Endodermal cell (in vitro differentiated cells): ENCODE measurements at regions not wholly inside any gene's neighbourhood (a gene's known extent, or its start where the extent isn't known, plus 50 kb on each side); places are given as distances from the start of the nearest gene placed in this dataset.

Experiments
- DNase-seq: peaks from one replicate; pipeline ENCODE4 v3.0.0-alpha.2; 2017
- H3K27ac ChIP-seq: 2 replicates; pipeline ENCODE4 v1.5.1; 2013; ENCODE audit warnings: mild to moderate bottlenecking, low read depth, low read length, moderate library complexity
- H3K27me3 ChIP-seq: 2 replicates; pipeline ENCODE4 v1.6.1; 2013; ENCODE audit warnings: mild to moderate bottlenecking, low read length, moderate library complexity; ENCODE audit not compliant: insufficient read depth, control insufficient read depth, poor library complexity, severe bottlenecking
- H3K36me3 ChIP-seq: 2 replicates; pipeline ENCODE4 v1.7.0; 2013; ENCODE audit warnings: mild to moderate bottlenecking, low read length, moderate library complexity; ENCODE audit not compliant: control insufficient read depth, insufficient read depth
- H3K4me1 ChIP-seq: one replicate; pipeline ENCODE4 v1.7.0; 2013; ENCODE audit warnings: low read length; ENCODE audit not compliant: control insufficient read depth, insufficient read depth
- H3K4me3 ChIP-seq: 2 replicates; pipeline ENCODE4 v1.5.1; 2013; ENCODE audit warnings: mild to moderate bottlenecking, low read length, moderate library complexity
- H3K9ac ChIP-seq: 2 replicates; pipeline ENCODE4 v1.6.1; 2013; ENCODE audit warnings: mild to moderate bottlenecking, low read length, moderate library complexity; ENCODE audit not compliant: poor library complexity, severe bottlenecking; ENCODE audit errors: extremely low read depth
- H3K9me3 ChIP-seq: 2 replicates; pipeline ENCODE4 v1.6.1; 2013; ENCODE audit warnings: mild to moderate bottlenecking, low read length, moderate library complexity; ENCODE audit not compliant: control insufficient read depth
- H3K27ac Mint-ChIP-seq: 2 replicates; pipeline ENCODE4 v1.8.0; 2020; ENCODE audit warnings: mixed read lengths
- H3K27me3 Mint-ChIP-seq: 2 replicates; pipeline ENCODE4 v1.8.0; 2021; ENCODE audit warnings: mild to moderate bottlenecking, mixed read lengths; ENCODE audit not compliant: insufficient read depth
- H3K36me3 Mint-ChIP-seq: 2 replicates; pipeline ENCODE4 v1.8.0; 2020; ENCODE audit warnings: low read depth, mixed read lengths
- H3K4me1 Mint-ChIP-seq: 2 replicates; pipeline ENCODE4 v1.8.0; 2020; ENCODE audit warnings: mixed read lengths
- H3K4me3 Mint-ChIP-seq: 2 replicates; pipeline ENCODE4 v1.8.0; 2020; ENCODE audit warnings: mild to moderate bottlenecking, moderate library complexity, mixed read lengths
- H3K9me3 Mint-ChIP-seq: 2 replicates; pipeline ENCODE4 v1.8.0; 2020; ENCODE audit warnings: mild to moderate bottlenecking, mixed read lengths
- WGBS, 2 experiments: methylation state at CpG; one replicate each; pipeline versions ENCODE4 v1.1.5 to v1.1.7; 2013; ENCODE audit warnings: missing lambda C conversion rate in 2 of 2, mixed read lengths in 1 of 2; ENCODE audit not compliant: insufficient coverage in 1 of 2, insufficient read length in 1 of 2; 5-methylcytosine and 5-hydroxymethylcytosine counted together
- TF ChIP-seq, protein P1 (sequence below): fragments of 200-600 bp; sonication (generic); conservative IDR thresholded peaks from 2 replicates; pipeline ENCODE4 v1.5.0; 2021; ENCODE audit warnings: antibody characterized with exemption, mild to moderate bottlenecking

DNA sequence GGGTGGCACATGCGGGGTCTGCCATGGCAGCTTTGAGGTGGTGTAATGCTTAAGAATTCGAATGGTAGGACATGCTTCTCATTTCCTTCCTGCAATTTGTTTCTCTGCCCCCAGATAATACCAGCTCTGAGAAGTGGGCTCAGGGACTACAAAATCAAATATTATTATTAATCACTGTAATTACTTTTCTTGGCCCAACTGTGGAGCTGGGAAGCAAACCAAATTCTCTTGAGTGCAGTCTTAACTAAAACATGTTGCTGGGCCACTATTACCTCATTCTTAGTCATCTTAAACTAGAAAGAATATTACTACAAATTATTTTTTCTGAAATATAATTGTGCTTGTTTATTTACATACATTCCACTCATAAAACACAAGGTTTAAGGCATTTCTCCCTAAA is 566.7 kb upstream of the NRP1 start:
- Histone ChIP-seq H3K9me3 (no peaks in the 10 kb centered on the region), H3K4me1 (no peaks in the 10 kb centered on the region), H3K4me3 (no peak overlapping the region), H3K27ac (no peak overlapping the region), H3K27me3 (no peaks in the 10 kb centered on the region), H3K9ac (no peak overlapping the region), H3K36me3 (no peaks in the 10 kb centered on the region)
- WGBS, 2 experiments, result 90 to 96% methylated on average over 2 of the region's 2 CpGs
- H3K27me3 Mint-ChIP-seq, result no peaks in the 10 kb centered on the region
- no peak overlapping the region for H3K4me3 Mint-ChIP-seq
- no peak for DNase-seq
- peaks cover 7% of the 10 kb centered on the region for H3K4me1 Mint-ChIP-seq
- H3K36me3 Mint-ChIP-seq, result no peaks in the 10 kb centered on the region
- peaks cover 14% of the 10 kb centered on the region for H3K9me3 Mint-ChIP-seq
- no peak overlapping the region for H3K27ac Mint-ChIP-seq
- TF ChIP-seq, protein P1, sequence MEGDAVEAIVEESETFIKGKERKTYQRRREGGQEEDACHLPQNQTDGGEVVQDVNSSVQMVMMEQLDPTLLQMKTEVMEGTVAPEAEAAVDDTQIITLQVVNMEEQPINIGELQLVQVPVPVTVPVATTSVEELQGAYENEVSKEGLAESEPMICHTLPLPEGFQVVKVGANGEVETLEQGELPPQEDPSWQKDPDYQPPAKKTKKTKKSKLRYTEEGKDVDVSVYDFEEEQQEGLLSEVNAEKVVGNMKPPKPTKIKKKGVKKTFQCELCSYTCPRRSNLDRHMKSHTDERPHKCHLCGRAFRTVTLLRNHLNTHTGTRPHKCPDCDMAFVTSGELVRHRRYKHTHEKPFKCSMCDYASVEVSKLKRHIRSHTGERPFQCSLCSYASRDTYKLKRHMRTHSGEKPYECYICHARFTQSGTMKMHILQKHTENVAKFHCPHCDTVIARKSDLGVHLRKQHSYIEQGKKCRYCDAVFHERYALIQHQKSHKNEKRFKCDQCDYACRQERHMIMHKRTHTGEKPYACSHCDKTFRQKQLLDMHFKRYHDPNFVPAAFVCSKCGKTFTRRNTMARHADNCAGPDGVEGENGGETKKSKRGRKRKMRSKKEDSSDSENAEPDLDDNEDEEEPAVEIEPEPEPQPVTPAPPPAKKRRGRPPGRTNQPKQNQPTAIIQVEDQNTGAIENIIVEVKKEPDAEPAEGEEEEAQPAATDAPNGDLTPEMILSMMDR, result no peak

DNA sequence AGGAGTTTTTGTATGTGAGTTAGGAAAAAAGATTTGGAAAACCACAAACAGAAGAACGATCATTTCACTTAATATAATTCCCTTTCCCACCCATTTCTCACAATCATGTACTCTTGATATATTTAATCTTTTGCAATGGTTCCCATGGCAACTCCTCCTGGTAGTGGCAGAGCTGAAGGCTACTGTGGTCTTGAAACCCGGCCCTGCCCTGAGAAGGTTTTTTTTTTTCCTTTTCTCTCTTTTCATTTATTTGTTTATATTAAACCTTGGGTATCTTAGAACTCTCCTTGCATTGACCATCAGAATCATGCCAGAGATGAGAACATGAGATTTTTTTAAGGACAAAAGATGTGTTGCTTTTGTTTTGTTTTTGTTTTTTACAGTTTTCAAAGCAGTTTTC is 566.1 kb upstream of the NRP1 start:
- 92% methylated on average over 1 of the region's 2 CpGs; no CpG with 5 or more reads in 1 of the 2 experiments for WGBS, 2 experiments
- no peaks in the 10 kb centered on the region for H3K36me3 Mint-ChIP-seq
- Histone ChIP-seq H3K4me3 (no peak overlapping the region), H3K36me3 (no peaks in the 10 kb centered on the region), H3K9ac (no peak overlapping the region), H3K27me3 (no peaks in the 10 kb centered on the region), H3K27ac (no peak overlapping the region), H3K4me1 (no peaks in the 10 kb centered on the region), H3K9me3 (no peaks in the 10 kb centered on the region)
- DNase-seq, result no peak
- no peak overlapping the region for H3K27ac Mint-ChIP-seq
- no peaks in the 10 kb centered on the region for H3K27me3 Mint-ChIP-seq
- TF ChIP-seq, protein P1, result no peak
- no peak overlapping the region for H3K4me3 Mint-ChIP-seq
- H3K9me3 Mint-ChIP-seq, result peaks cover 14% of the 10 kb centered on the region
- H3K4me1 Mint-ChIP-seq, result peaks cover 1% of the 10 kb centered on the region

DNA sequence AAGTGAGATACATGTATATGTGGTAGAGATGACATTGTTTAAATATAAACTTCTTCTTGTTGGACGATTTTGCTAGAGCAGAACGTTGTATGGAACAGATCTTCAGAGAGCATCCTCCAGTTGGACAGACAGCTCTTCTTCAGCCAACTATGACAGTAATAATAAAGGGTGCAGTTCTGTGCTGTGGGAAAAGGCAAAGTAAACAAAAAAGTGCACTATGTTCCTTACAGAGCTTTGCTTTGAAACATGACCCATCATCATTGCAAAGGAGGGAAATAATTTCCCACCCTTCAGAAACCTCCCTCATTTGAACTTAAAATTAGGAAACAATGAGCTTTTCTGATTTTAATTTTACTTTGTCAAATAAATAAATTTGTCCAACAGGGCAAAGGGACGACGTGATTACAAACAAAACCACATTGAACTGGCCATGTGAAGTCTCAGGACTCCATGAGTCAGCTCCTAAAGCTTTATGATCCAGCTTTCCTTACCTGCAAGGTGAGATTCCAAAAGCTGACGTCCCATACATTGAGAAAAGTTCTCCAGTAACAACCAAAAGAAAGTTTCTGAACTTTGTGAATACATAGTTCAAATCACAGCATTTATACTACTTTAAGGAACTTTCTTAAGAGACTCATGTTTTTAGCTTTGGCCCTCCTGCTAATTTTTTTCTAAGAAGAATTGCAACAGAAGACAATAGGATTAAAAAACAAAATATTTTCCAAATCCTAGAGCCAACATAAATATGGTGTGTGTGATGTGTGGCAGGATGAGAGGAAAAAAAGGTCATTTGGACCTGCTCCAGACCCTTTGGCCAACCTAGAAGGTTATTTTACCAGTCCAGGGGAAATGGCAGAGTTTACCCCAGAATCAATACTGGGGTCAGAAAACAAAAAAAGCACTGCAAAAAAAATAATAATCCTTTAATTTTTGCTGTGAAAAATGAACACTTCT is 565.4 kb upstream of the NRP1 start:
- Histone ChIP-seq H3K27ac (no peak overlapping the region), H3K27me3 (no peaks in the 10 kb centered on the region), H3K9ac (no peak overlapping the region), H3K36me3 (no peaks in the 10 kb centered on the region), H3K4me3 (no peak overlapping the region), H3K4me1 (no peaks in the 10 kb centered on the region), H3K9me3 (no peaks in the 10 kb centered on the region)
- TF ChIP-seq, protein P1, result no peak
- DNase-seq, result no peak
- 93 to 100% methylated on average over 2 to 5 of the region's 5 CpGs for WGBS, 2 experiments
- Mint-ChIP-seq H3K4me1 (no peaks in the 10 kb centered on the region), H3K27ac (no peak overlapping the region), H3K36me3 (no peaks in the 10 kb centered on the region), H3K9me3 (peaks cover 14% of the 10 kb centered on the region), H3K4me3 (no peak overlapping the region), H3K27me3 (no peaks in the 10 kb centered on the region)
